ENCODE measurements at regions not wholly inside any gene's neighbourhood (a gene's known extent, or its start where the extent isn't known, plus 50 kb on each side); places are given as distances from the start of the nearest gene placed in this dataset.

- Histone ChIP-seq H3K27me3 (ENCODE audit: low read depth) (no peaks in the 10 kb centered on the region), H3K9me3 (peaks cover 3% of the 10 kb centered on the region; the same call in 1 of the 2 replicates), H3K4me1 (no peaks in the 10 kb centered on the region), H3K36me3 (replicated peaks) (no peaks in the 10 kb centered on the region), H3K4me3 (no peak overlapping the region)
- in situ Hi-C loops (cut with MboI; ENCODE audit: low sequenced_read_pairs): no loop called here
- DNase-seq (ENCODE audit: low spot score in 2 of 2): no peak
Measured at GRCh38 chr5:174159327-174160114, 114.0 kb downstream of the NSG2 start.

DNA sequence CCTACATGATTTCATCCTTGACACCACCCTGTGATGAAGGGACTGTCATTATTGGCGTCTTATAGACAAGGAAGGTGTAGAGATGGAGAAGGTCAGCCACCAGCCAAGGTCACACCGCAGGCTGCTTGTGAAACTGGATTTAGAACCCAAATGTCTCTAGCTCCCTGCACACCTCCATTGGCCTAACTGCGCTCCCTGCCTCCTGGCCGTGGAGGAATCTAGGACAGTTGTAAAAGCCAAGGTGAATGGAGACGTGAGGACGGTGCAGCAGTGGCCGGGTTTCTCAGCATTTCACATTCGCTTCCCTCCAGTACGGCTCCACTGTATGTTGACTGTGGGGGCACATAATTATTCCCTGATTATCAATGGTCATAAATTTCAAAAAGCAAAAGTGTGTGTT, 119.9 kb downstream of the NSG2 start:
- no peak for DNase-seq (ENCODE audit: low spot score in 2 of 2)
- Histone ChIP-seq H3K4me1 (no peaks in the 10 kb centered on the region), H3K9me3 (no peaks in the 10 kb centered on the region), H3K4me3 (no peak overlapping the region), H3K27me3 (ENCODE audit: low read depth) (no peaks in the 10 kb centered on the region), H3K36me3 (replicated peaks) (no peaks in the 10 kb centered on the region)
- in situ Hi-C loops (cut with MboI; ENCODE audit: low sequenced_read_pairs): no loop called here

DNA sequence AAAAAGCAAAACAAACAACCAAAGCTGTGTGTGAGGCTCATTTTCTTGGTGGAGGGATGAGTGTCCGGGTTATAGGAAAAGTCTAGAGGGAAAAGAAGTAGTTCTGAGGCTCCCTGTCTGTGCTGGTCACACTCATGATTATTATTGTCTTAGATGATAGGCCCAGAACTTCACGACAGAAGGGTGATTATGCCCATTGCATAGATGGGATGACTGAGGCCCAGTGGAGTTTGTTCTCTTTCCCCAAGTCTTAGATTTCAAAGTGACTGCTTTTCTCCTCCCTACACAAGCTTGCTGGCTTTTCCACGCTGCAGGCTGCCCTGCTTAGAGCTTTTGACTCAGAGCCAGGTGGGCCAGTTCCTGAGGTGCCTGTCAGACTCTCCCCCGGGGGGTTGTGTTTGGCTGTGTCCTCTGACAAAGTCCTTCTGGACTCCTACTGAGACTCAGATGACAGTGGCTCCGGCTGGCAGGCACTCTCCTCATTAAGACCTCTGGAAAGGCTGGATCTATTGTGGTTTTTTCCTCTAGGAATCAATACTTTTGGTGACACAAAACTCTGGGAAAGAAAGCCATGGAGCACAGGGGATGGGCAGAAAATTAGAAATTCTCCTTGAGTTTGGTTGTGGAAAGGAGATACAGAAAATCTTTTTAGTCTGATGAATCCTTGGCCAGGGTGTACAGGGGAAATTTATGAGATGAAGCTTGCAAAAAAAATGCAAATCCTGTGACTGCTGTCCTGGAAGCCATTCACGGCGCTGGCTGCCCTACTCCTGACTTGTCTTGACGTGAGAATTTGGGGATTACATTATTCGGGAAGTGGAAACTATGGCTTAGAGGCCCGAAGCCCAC, 120.9 kb downstream of the NSG2 start:
- no peaks in the 10 kb centered on the region for H3K27me3 ChIP-seq (ENCODE audit: low read depth)
- H3K36me3 ChIP-seq (replicated peaks): no peaks in the 10 kb centered on the region
- H3K4me1 ChIP-seq: no peaks in the 10 kb centered on the region
- no peak overlapping the region for H3K4me3 ChIP-seq
- H3K9me3 ChIP-seq: no peaks in the 10 kb centered on the region
- in situ Hi-C loops (cut with MboI; ENCODE audit: low sequenced_read_pairs): no loop called here
- DNase-seq (ENCODE audit: low spot score in 2 of 2): no peak

- H3K36me3 ChIP-seq (replicated peaks): no peaks in the 10 kb centered on the region
- H3K9me3 ChIP-seq: no peaks in the 10 kb centered on the region
- H3K4me3 ChIP-seq: no peak overlapping the region
- in situ Hi-C loops (cut with MboI; ENCODE audit: low sequenced_read_pairs): no loop called here
- H3K4me1 ChIP-seq: no peaks in the 10 kb centered on the region
- no peak for DNase-seq (ENCODE audit: low spot score in 2 of 2)
- no peaks in the 10 kb centered on the region for H3K27me3 ChIP-seq (ENCODE audit: low read depth)
Measured at GRCh38 chr5:174167080-174167910, 121.8 kb downstream of the NSG2 start.

DNA sequence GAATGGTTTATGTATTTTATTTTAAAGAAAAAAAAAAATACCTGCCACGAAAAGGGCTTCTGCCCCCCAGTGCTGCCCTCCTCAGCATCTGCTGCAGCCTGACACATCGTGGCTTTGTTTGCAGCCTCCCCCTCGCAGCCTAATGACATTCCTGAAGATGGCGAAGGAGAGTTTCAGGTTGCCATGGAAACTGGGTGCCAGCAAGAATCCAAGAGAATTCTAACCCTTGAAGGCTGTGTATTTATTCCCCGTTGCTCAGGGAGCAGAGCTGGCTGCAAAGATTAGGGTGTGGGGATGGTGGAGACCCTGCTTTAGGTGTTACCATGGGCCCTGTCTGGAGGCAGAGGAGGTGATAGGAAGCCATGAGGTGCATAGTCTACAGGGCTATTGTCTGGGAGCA, 126.6 kb downstream of the NSG2 start:
- DNase-seq (ENCODE audit: low spot score in 2 of 2): no peak
- H3K27me3 ChIP-seq (ENCODE audit: low read depth): no peaks in the 10 kb centered on the region
- H3K9me3 ChIP-seq: no peaks in the 10 kb centered on the region
- H3K4me3 ChIP-seq: no peak overlapping the region
- no peaks in the 10 kb centered on the region for H3K4me1 ChIP-seq
- no peaks in the 10 kb centered on the region for H3K36me3 ChIP-seq (replicated peaks)
- in situ Hi-C loops (cut with MboI; ENCODE audit: low sequenced_read_pairs): no loop called here

GRCh38 chr5:174172566-174172965, 127.1 kb downstream of the NSG2 start:
- Histone ChIP-seq H3K36me3 (replicated peaks) (no peaks in the 10 kb centered on the region), H3K4me3 (no peak overlapping the region), H3K9me3 (no peaks in the 10 kb centered on the region), H3K27me3 (ENCODE audit: low read depth) (no peaks in the 10 kb centered on the region), H3K4me1 (no peaks in the 10 kb centered on the region)
- DNase-seq (ENCODE audit: low spot score in 2 of 2): no peak
- in situ Hi-C loops (cut with MboI; ENCODE audit: low sequenced_read_pairs): no loop called here

DNA sequence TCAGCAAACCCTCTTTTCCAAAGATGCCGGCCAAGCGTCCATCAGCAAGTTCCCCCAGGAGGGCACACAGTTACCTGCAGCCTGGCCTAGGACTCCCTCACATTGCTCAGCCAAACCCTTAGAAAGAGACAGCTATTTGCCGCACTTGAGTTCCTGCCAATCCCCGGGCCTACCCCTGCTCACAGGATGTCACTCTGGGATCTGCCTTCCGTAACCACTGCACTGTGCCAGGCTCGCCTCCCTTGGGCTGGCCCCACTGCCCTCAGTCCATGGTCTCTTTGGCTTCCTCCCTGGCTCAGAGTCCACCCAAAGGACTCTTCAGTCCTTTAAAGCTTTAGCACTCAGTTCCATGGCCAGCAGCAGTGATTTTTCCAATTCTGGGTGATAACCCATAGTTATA, 128.3 kb downstream of the NSG2 start:
- H3K36me3 ChIP-seq (replicated peaks): no peaks in the 10 kb centered on the region
- no peaks in the 10 kb centered on the region for H3K4me1 ChIP-seq
- DNase-seq (ENCODE audit: low spot score in 2 of 2): no peak
- no peaks in the 10 kb centered on the region for H3K27me3 ChIP-seq (ENCODE audit: low read depth)
- H3K4me3 ChIP-seq: no peak overlapping the region
- no peaks in the 10 kb centered on the region for H3K9me3 ChIP-seq
- in situ Hi-C loops (cut with MboI; ENCODE audit: low sequenced_read_pairs): no loop called here

DNA sequence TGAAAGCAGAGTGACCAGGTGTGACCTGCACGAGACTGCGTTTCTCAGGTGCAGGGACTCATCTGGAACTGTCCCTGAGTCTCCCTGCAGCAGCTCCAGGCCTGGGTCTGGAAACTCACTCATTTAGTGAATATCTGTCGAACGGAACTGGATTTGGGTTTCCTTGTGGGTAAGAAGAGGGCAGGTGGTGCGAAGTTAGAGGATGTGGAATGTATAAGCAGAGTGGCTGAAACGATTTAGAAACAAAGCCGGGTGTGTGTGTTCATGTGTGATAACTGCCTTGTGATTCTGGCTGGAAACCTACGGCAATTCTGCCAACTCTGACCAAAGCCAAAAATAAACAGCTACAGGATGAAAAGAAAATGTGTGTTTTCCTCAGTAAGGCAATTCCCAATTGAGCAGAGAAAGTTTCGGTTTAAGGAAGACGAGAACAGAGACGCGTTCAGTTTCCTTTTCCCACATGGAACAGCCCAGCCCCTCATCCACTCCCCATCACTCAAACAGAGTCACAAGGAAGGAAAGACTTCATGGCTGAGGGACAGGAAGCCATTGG, 130.3 kb downstream of the NSG2 start:
- Histone ChIP-seq H3K9me3 (no peaks in the 10 kb centered on the region), H3K36me3 (replicated peaks) (no peaks in the 10 kb centered on the region), H3K4me3 (no peak overlapping the region), H3K4me1 (no peaks in the 10 kb centered on the region), H3K27me3 (ENCODE audit: low read depth) (no peaks in the 10 kb centered on the region)
- in situ Hi-C loops (cut with MboI; ENCODE audit: low sequenced_read_pairs): no loop called here
- no peak for DNase-seq (ENCODE audit: low spot score in 2 of 2)

- no peak overlapping the region for H3K4me3 ChIP-seq
Measured at GRCh38 chr5:174176511-174176910, 131.0 kb downstream of the NSG2 start.

GRCh38 chr5:174177531-174177930, 132.0 kb downstream of the NSG2 start:
- no peak for DNase-seq (ENCODE audit: low spot score in 2 of 2)
- Histone ChIP-seq H3K9me3 (no peaks in the 10 kb centered on the region), H3K36me3 (replicated peaks) (no peaks in the 10 kb centered on the region), H3K4me3 (no peak overlapping the region), H3K4me1 (no peaks in the 10 kb centered on the region), H3K27me3 (ENCODE audit: low read depth) (no peaks in the 10 kb centered on the region)
- in situ Hi-C loops (cut with MboI; ENCODE audit: low sequenced_read_pairs): no loop called here

More at GRCh38 chr5:174176511-174176910, 131.0 kb downstream of the NSG2 start:
- Histone ChIP-seq H3K9me3 (no peaks in the 10 kb centered on the region), H3K36me3 (replicated peaks) (no peaks in the 10 kb centered on the region), H3K4me1 (no peaks in the 10 kb centered on the region), H3K27me3 (ENCODE audit: low read depth) (no peaks in the 10 kb centered on the region)
- in situ Hi-C loops (cut with MboI; ENCODE audit: low sequenced_read_pairs): no loop called here
- no peak for DNase-seq (ENCODE audit: low spot score in 2 of 2)

- no peaks in the 10 kb centered on the region for H3K27me3 ChIP-seq (ENCODE audit: low read depth)
- no peaks in the 10 kb centered on the region for H3K4me1 ChIP-seq
- H3K36me3 ChIP-seq (replicated peaks): no peaks in the 10 kb centered on the region
- no peak for DNase-seq (ENCODE audit: low spot score in 2 of 2)
- in situ Hi-C loops (cut with MboI; ENCODE audit: low sequenced_read_pairs): no loop called here
- H3K4me3 ChIP-seq: no peak overlapping the region
- no peaks in the 10 kb centered on the region for H3K9me3 ChIP-seq
Measured at GRCh38 chr5:174177976-174178605, 132.6 kb downstream of the NSG2 start.

DNA sequence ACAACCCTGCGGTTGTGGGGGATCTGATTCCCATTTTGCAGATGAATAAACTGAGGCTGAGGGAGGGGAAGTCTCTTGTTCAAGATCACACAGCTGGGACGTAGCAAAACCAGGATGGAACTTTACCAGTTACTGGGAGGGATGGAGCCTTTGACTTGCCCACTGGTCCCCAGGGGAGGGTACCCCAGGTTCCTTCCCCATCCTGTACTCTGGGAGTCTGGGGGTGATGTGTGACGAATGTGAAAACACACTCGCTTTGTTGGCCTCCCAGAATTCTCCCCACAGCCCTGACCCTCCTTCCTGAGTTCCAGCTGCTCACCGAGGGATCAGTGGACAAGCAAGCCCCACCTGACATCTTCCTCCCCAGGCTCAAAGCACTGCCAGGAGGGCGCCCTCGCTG, 135.1 kb downstream of the NSG2 start:
- no peaks in the 10 kb centered on the region for H3K27me3 ChIP-seq (ENCODE audit: low read depth)
- DNase-seq (ENCODE audit: low spot score in 2 of 2): no peak
- H3K4me3 ChIP-seq: no peak overlapping the region
- H3K36me3 ChIP-seq (replicated peaks): no peaks in the 10 kb centered on the region
- in situ Hi-C loops (cut with MboI; ENCODE audit: low sequenced_read_pairs): no loop called here
- no peaks in the 10 kb centered on the region for H3K9me3 ChIP-seq
- no peaks in the 10 kb centered on the region for H3K4me1 ChIP-seq

DNA sequence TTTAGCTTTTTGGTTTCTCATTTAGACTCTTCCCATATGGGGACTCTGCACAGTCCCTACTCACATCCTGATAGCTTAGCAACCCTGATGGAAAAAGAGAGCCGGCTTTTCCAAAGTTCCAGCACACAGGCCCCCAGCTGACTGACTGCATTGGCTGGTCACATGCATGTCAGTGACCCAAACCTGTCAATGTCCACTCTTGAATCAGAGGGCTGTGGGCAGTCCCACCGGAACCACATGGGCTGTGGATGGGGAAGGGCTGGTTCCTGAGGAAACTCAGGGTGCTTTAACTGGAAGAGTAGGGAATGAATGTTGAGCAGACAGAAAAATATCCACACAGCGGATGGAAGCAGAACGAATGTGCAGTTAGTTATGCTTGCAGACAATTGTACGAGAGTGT, 136.6 kb downstream of the NSG2 start:
- Histone ChIP-seq H3K36me3 (replicated peaks) (no peaks in the 10 kb centered on the region), H3K27me3 (ENCODE audit: low read depth) (no peaks in the 10 kb centered on the region), H3K4me3 (no peak overlapping the region), H3K9me3 (no peaks in the 10 kb centered on the region), H3K4me1 (no peaks in the 10 kb centered on the region)
- in situ Hi-C loops (cut with MboI; ENCODE audit: low sequenced_read_pairs): no loop called here
- no peak for DNase-seq (ENCODE audit: low spot score in 2 of 2)

Data from HAP-1 (cell line).